Prostate gland (tissue), 2 donors: ENCODE measurements at regions not wholly inside any gene's neighbourhood (a gene's known extent, or its start where the extent isn't known, plus 50 kb on each side); places are given as distances from the start of the nearest gene placed in this dataset.
A peak's percentile ranks its signal among the peaks of the same experiment; 100 is the strongest.

ENCODE experiments used
- DNase-seq: peaks from one replicate; pipeline ENCODE4 v3.0.0-alpha.2; 2019; ENCODE audit warnings: low spot score
- H3K27ac ChIP-seq, 2 donors: fragments of 200-600 bp; sonication (generic); 2 replicates each; pipeline ENCODE4 v1.5.1; 2017 to 2019
- H3K27me3 ChIP-seq: fragments of 200-600 bp; sonication (generic); replicated peaks from 2 replicates; pipeline ENCODE4 v1.5.1; 2019; ENCODE audit not compliant: insufficient read depth
- H3K36me3 ChIP-seq, 2 donors: fragments of 200-600 bp; sonication (generic); 1 replicate in 1 of 2; 2 replicates in 1 of 2; pipeline versions ENCODE4 v1.5.1 to v1.8.1; 2017 to 2019
- H3K4me1 ChIP-seq: fragments of 200-600 bp; sonication (generic); replicated peaks from 2 replicates; pipeline ENCODE4 v1.5.1; 2019
- H3K4me3 ChIP-seq, 2 donors: fragments of 200-600 bp; sonication (generic); 2 replicates each; pipeline ENCODE4 v1.5.1; 2017 to 2019
- H3K9me3 ChIP-seq: fragments of 200-600 bp; sonication (generic); 2 replicates; pipeline ENCODE4 v1.5.1; 2017
- CTCF ChIP-seq, 4 experiments: fragments of 200-600 bp in 2 of 4; fragments of 450-650 bp in 2 of 4; sonication (generic) in 2 of 4; IDR thresholded peaks; 1 replicate in 3 of 4; 2 replicates in 1 of 4; pipeline ENCODE4 v1.5.1; 2016 to 2019; ENCODE audit warnings: antibody characterized with exemption in 4 of 4, mild to moderate bottlenecking in 2 of 4, moderate library complexity in 2 of 4
- POLR2A ChIP-seq: fragments of 450-650 bp; IDR thresholded peaks from one replicate; pipeline ENCODE4 v1.6.1; 2016; ENCODE audit warnings: antibody characterized with exemption, mild to moderate bottlenecking
- POLR2AphosphoS5 ChIP-seq: sonication (generic); formaldehyde crosslinking; IDR thresholded peaks from one replicate; pipeline ENCODE4 v1.6.1; 2017; ENCODE audit warnings: antibody characterized with exemption
- WGBS: methylation state at CpG from one replicate; pipeline ENCODE4 v1.1.5; 2018; 5-methylcytosine and 5-hydroxymethylcytosine counted together
- intact Hi-C: fragments of 100-400 bp; cut with DNase I; formaldehyde crosslinking; loops from one replicate; pipeline ENCODE4 v1.14.2; 2022

DNA sequence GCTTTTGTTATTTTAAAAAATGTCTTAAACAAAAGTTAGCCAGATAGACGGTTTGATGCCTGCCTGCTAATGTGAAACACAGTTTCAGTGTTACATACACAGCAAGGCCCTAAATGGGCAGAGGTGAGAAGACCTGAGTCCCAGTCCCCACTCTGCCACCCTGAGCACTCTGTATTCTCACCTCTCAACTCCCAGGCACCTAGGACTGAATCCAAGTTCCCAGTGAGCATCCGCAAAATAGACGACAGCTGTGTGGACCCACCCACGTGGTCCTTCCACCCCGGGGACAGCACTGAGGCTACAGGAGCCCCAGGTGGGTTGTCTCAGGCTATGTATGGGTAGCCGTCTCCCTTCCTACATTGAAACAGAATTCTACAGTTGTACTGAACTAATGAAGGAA, 111.5 kb downstream of the RPL27A start:
- 67% methylated on average over 6 of the region's 6 CpGs for WGBS
- Histone ChIP-seq H3K36me3 (no peaks in the 10 kb centered on the region), H3K27me3 (no peaks in the 10 kb centered on the region), H3K4me1 (no peaks in the 10 kb centered on the region), H3K27ac (no peak overlapping the region), H3K4me3 (no peak overlapping the region), H3K9me3 (no peaks in the 10 kb centered on the region)
- intact Hi-C loops, result no loop called here
- no peak for DNase-seq
- TF ChIP-seq CTCF (IDR thresholded peaks at IDR 0.05) (no peak), POLR2A (no peak), POLR2AphosphoS5 (no peak)

- Histone ChIP-seq H3K9me3 (no peaks in the 10 kb centered on the region), H3K4me1 (no peaks in the 10 kb centered on the region), H3K27me3 (no peaks in the 10 kb centered on the region), H3K36me3 (no peaks in the 10 kb centered on the region), H3K27ac (no peak overlapping the region), H3K4me3 (no peak overlapping the region)
- DNase-seq, result no peak
- 41% methylated on average over 2 of the region's 2 CpGs for WGBS
- TF ChIP-seq POLR2A (no peak), CTCF (IDR thresholded peaks at IDR 0.05) (peak in 3 of 4 experiments; percentile 15 to 43 (median 40))
- intact Hi-C loops, result no loop called here
Measured at GRCh38 chr11:8794677-8795103, 112.1 kb downstream of the RPL27A start.

- no peak overlapping the region for H3K4me3 ChIP-seq
- no peaks in the 10 kb centered on the region for H3K9me3 ChIP-seq
- no peak overlapping the region for H3K27ac ChIP-seq
- 45% methylated on average over 1 of the region's 1 CpG for WGBS
- intact Hi-C loops, result no loop called here
- TF ChIP-seq POLR2A, result no peak
- TF ChIP-seq CTCF (IDR thresholded peaks at IDR 0.05), result no peak
- TF ChIP-seq POLR2AphosphoS5, result no peak
- no peaks in the 10 kb centered on the region for H3K36me3 ChIP-seq
- DNase-seq, result no peak
- H3K27me3 ChIP-seq, result no peaks in the 10 kb centered on the region
- H3K4me1 ChIP-seq, result no peaks in the 10 kb centered on the region
Measured at GRCh38 chr11:8796941-8797340, 114.0 kb upstream of the AKIP1 start.

DNA sequence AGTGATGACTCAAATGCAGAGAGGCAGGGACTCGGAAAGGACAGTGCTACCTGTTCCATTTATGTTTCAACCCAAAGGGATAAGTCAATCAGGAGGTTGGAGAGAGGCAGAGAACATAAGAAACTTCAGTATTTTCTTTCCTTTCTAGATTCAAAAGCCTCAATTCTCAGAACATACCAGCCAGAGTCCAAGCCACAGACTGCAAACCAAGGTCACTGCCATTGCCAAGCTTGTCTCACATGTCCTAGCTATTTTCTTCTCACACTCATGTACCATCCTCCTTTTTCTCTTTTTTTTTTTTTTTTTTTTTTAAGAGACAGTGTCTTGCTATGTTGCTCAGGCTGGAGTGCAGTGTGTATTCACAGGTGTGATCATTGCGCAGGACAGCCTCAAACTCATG, 111.7 kb upstream of the AKIP1 start:
- WGBS, result 87% methylated on average over 2 of the region's 2 CpGs
- TF ChIP-seq CTCF (IDR thresholded peaks at IDR 0.05) (no peak), POLR2AphosphoS5 (no peak), POLR2A (no peak)
- H3K27ac ChIP-seq, result no peak overlapping the region

GRCh38 chr11:8800520-8801110, 110.4 kb upstream of the AKIP1 start:
- intact Hi-C loops, result no loop called here
- H3K27ac ChIP-seq, result no peak overlapping the region
- no peaks in the 10 kb centered on the region for H3K4me1 ChIP-seq
- no peaks in the 10 kb centered on the region for H3K9me3 ChIP-seq
- H3K27me3 ChIP-seq, result no peaks in the 10 kb centered on the region
- no peak overlapping the region for H3K4me3 ChIP-seq
- no peaks in the 10 kb centered on the region for H3K36me3 ChIP-seq
- no peak for DNase-seq
- TF ChIP-seq POLR2AphosphoS5 (no peak), CTCF (IDR thresholded peaks at IDR 0.05) (no peak), POLR2A (no peak)
- WGBS, result 44% methylated on average over 1 of the region's 1 CpG

More for the DNA sequence above, 111.7 kb upstream of the AKIP1 start:
- no peak overlapping the region for H3K4me3 ChIP-seq
- no peaks in the 10 kb centered on the region for H3K4me1 ChIP-seq
- no peak for DNase-seq
- no peaks in the 10 kb centered on the region for H3K36me3 ChIP-seq
- no peaks in the 10 kb centered on the region for H3K27me3 ChIP-seq
- H3K9me3 ChIP-seq, result no peaks in the 10 kb centered on the region
- intact Hi-C loops, result no loop called here
